Thyroid gland (tissue), 4 donors: ENCODE measurements at regions not wholly inside any gene's neighbourhood (a gene's known extent, or its start where the extent isn't known, plus 50 kb on each side); places are given as distances from the start of the nearest gene placed in this dataset.

ENCODE experiments used
- CTCF ChIP-seq, 6 experiments: fragments of 200-600 bp in 3 of 6; fragments of 450-650 bp in 3 of 6; sonication (generic) in 3 of 6; IDR thresholded peaks; one replicate each; pipeline ENCODE4 v1.5.1; 2016 to 2019; ENCODE audit warnings: antibody characterized with exemption in 6 of 6, mild to moderate bottlenecking in 2 of 6, inconsistent platforms in 1 of 6, moderate library complexity in 1 of 6
- POLR2A ChIP-seq, 2 donors: fragments of 450-650 bp; IDR thresholded peaks; one replicate each; pipeline ENCODE4 v1.6.1; 2017; ENCODE audit warnings: antibody characterized with exemption in 2 of 2, mild to moderate bottlenecking in 2 of 2, moderate library complexity in 1 of 2

- no peak for TF ChIP-seq POLR2A (IDR thresholded peaks at IDR 0.05)
- TF ChIP-seq CTCF (IDR thresholded peaks at IDR 0.05): no peak
Observed at GRCh38 chr10:108598831-108599230, 1324.5 kb downstream of the XPNPEP1 start.
